Fibroblast of the aortic adventitia (primary cell): ENCODE measurements at regions not wholly inside any gene's neighbourhood (a gene's known extent, or its start where the extent isn't known, plus 50 kb on each side); places are given as distances from the start of the nearest gene placed in this dataset.

Experiments used
- DNase-seq: peaks from one replicate; pipeline ENCODE4 v3.0.0-alpha.2; 2010; ENCODE audit warnings: low read depth
- H3K4me3 ChIP-seq: 2 replicates; pipeline ENCODE4 v1.5.1; 2011; ENCODE audit warnings: low read depth, mild to moderate bottlenecking, control low read depth, low read length, moderate library complexity
- CTCF ChIP-seq: IDR thresholded peaks from 2 replicates; pipeline ENCODE4 v1.5.1; 2011; ENCODE audit warnings: mild to moderate bottlenecking, low read length, control low read depth, inconsistent platforms; ENCODE audit not compliant: insufficient read depth

GRCh38 chr3:18679238-18679637 is 254.1 kb upstream of the SATB1 start:
- DNase-seq: no peak
- no peak overlapping the region for H3K4me3 ChIP-seq
- TF ChIP-seq CTCF: no peak

GRCh38 chr3:18675197-18675596 is 250.1 kb upstream of the SATB1 start:
- DNase-seq: no peak
- H3K4me3 ChIP-seq: no peak overlapping the region
- TF ChIP-seq CTCF: no peak

- TF ChIP-seq CTCF: no peak
- H3K4me3 ChIP-seq: no peak overlapping the region
- DNase-seq: no peak
Measured at GRCh38 chr3:18672561-18672960, 247.4 kb upstream of the SATB1 start.

GRCh38 chr3:18670759-18671158 is 245.6 kb upstream of the SATB1 start:
- DNase-seq: no peak
- TF ChIP-seq CTCF: no peak
- H3K4me3 ChIP-seq: no peak overlapping the region

GRCh38 chr3:18669374-18669773 is 244.2 kb upstream of the SATB1 start:
- no peak for TF ChIP-seq CTCF
- no peak overlapping the region for H3K4me3 ChIP-seq
- DNase-seq: no peak

- DNase-seq: no peak
- TF ChIP-seq CTCF: no peak
- H3K4me3 ChIP-seq: no peak overlapping the region
Measured at GRCh38 chr3:18667552-18667951, 242.4 kb upstream of the SATB1 start.

- H3K4me3 ChIP-seq: no peak overlapping the region
- no peak for TF ChIP-seq CTCF
- DNase-seq: no peak
Measured at GRCh38 chr3:18666655-18667054, 241.5 kb upstream of the SATB1 start.
